ENCODE measurements at regions not wholly inside any gene's neighbourhood (a gene's known extent, or its start where the extent isn't known, plus 50 kb on each side); places are given as distances from the start of the nearest gene placed in this dataset.

DNA sequence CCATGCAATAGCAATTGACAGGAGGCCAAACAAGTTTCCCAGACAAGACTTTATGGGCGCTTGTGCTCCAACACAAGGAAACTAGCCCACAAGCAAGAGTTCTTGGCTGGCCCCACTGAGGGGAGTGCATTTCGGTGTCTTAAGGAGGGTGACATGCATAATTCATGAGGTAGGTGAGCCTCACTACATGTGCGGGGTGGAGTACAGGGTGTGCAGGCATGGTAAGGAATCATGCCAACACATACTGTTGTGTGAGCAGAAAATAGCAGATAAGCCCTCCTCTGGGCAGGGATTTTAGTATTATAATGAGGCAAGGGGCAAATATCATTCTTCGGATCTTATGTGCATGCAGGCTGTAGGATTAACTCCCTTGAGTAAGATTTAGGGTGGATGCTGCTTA is 78.7 kb upstream of the SLC1A4 start:
- H4K20me1 ChIP-seq (replicated peaks in 1 of 2; ENCODE audit: control insufficient read depth in 1 of 2, insufficient read depth in 2 of 2, low read length in 2 of 2): no peaks in the 10 kb centered on the region
- H3K4me2 ChIP-seq (ENCODE audit: insufficient read depth in 1 of 2, low read depth in 2 of 2, low read length in 2 of 2): no peak overlapping the region
- H3K23me2 ChIP-seq (ENCODE audit: low read depth, low read length): no peaks in the 10 kb centered on the region
- TF ChIP-seq RXRA (IDR thresholded peaks at IDR 0.05; ENCODE audit: insufficient read depth, low read depth, low read length): no peak
- TF ChIP-seq HDAC6 (IDR thresholded peaks at IDR 0.05; ENCODE audit: low read depth, low read length): no peak
- no peak for TF ChIP-seq CREB1 (IDR thresholded peaks at IDR 0.05)
- no peaks in the 10 kb centered on the region for H3K27me3 ChIP-seq (replicated peaks in 1 of 4; ENCODE audit: control insufficient read depth in 3 of 4, extremely low read depth in 1 of 4, insufficient read depth in 3 of 4, low read length in 3 of 4)
- no peak overlapping the region for H4K5ac ChIP-seq (ENCODE audit: insufficient read length, low read depth, low read length)
- H3K4ac ChIP-seq (replicated peaks; ENCODE audit: insufficient read length, low read depth, low read length): no peak overlapping the region
- H3K9ac ChIP-seq (replicated peaks in 1 of 4; ENCODE audit: extremely low read depth in 1 of 4, low read depth in 3 of 4, low read length in 3 of 4): no peak overlapping the region
- no peaks in the 10 kb centered on the region for H3K79me1 ChIP-seq (ENCODE audit: low read depth, low read length)
- H2BK15ac ChIP-seq (ENCODE audit: low read length): no peak overlapping the region
- no peak overlapping the region for H4K91ac ChIP-seq (replicated peaks; ENCODE audit: insufficient read length, low read length)
- peak overlapping the region; percentile 42; the same call in 1 of the 2 replicates for H3K18ac ChIP-seq (ENCODE audit: extremely low read depth, low read length)
- no peak overlapping the region for H3K56ac ChIP-seq (replicated peaks; ENCODE audit: insufficient read length, low read depth, low read length)
- CTCF ChIA-PET (ENCODE audit: partially characterized antibody): interaction anchor here (1.3 kb wide), 1 partner anchor 14 kb away, joined by 3 read pairs; no protein-coding TSS in a partner anchor
- no peak overlapping the region for H3K14ac ChIP-seq (ENCODE audit: insufficient read length)
- H3K27ac ChIP-seq (ENCODE audit: low read depth, low read length): no peak overlapping the region
- no peak overlapping the region for H2BK5ac ChIP-seq (ENCODE audit: low read depth, low read length)
- no peak overlapping the region for H4K8ac ChIP-seq (ENCODE audit: extremely low read depth, insufficient read depth, low read length)
- H2BK20ac ChIP-seq (ENCODE audit: low read length): no peak overlapping the region
- no peak overlapping the region for H2AK5ac ChIP-seq (ENCODE audit: low read depth, low read length)
- no peaks in the 10 kb centered on the region for H3K36me3 ChIP-seq (ENCODE audit: control insufficient read depth in 2 of 4, insufficient read depth in 4 of 4, low read length in 3 of 4)
- no peak for DNase-seq (ENCODE audit: low read depth in 1 of 2, low spot score in 2 of 2)
- H3K79me2 ChIP-seq (ENCODE audit: control insufficient read depth in 1 of 2, insufficient read depth in 2 of 2, low read length in 2 of 2): no peaks in the 10 kb centered on the region
- H2AFZ ChIP-seq (ENCODE audit: low read length): no peak overlapping the region
- no peak for FAIRE-seq
- H3K9me3 ChIP-seq (ENCODE audit: insufficient read depth in 2 of 2, low read depth in 1 of 2, low read length in 1 of 2): no peaks in the 10 kb centered on the region
- no peak overlapping the region for H2BK12ac ChIP-seq (ENCODE audit: low read depth, low read length)
- no peaks in the 10 kb centered on the region; a peak in 2 of 7 replicates for H3K4me1 ChIP-seq (replicated peaks in 1 of 4; ENCODE audit: control insufficient read depth in 3 of 4, insufficient read depth in 4 of 4, low read length in 3 of 4)
- POLR2A ChIA-PET (ENCODE audit: partially characterized antibody): no interaction called here
- no peak overlapping the region for H3K4me3 ChIP-seq (ENCODE audit: extremely low read depth in 1 of 4, insufficient read depth in 2 of 4, low read depth in 3 of 4, low read length in 4 of 4)
- H3K23ac ChIP-seq (ENCODE audit: insufficient read length): no peak overlapping the region
- WGBS, 2 experiments (ENCODE audit: extremely low coverage in 1 of 2, insufficient coverage in 1 of 2, insufficient read length in 1 of 2, insufficient replicate concordance in 2 of 2, low coverage in 1 of 2, low lambda C conversion rate in 2 of 2, missing lambda C conversion rate in 1 of 2): 80% methylated on average over 4 of the region's 4 CpGs; no CpG with 5 or more reads in 1 of the 2 experiments
- H2BK120ac ChIP-seq (replicated peaks; ENCODE audit: low read depth, low read length): no peak overlapping the region

All from H1 (cell line).